AG09309 (cell line): ENCODE measurements at regions not wholly inside any gene's neighbourhood (a gene's known extent, or its start where the extent isn't known, plus 50 kb on each side); places are given as distances from the start of the nearest gene placed in this dataset.

ENCODE experiments used
- DNase-seq: peaks from one replicate; pipeline ENCODE4 v3.0.0-alpha.2; 2010; ENCODE audit warnings: low read depth
- H3K4me3 ChIP-seq: 2 replicates; pipeline ENCODE4 v1.5.1; 2011; ENCODE audit warnings: mild to moderate bottlenecking, low read depth, low read length, moderate library complexity; ENCODE audit not compliant: control insufficient read depth
- TF ChIP-seq, protein P1 (sequence below): IDR thresholded peaks from 2 replicates; pipeline ENCODE4 v1.5.1; 2011; ENCODE audit warnings: mild to moderate bottlenecking, low read depth, low read length, inconsistent platforms; ENCODE audit not compliant: insufficient read depth, control insufficient read depth; ENCODE audit errors: missing control alignments

DNA sequence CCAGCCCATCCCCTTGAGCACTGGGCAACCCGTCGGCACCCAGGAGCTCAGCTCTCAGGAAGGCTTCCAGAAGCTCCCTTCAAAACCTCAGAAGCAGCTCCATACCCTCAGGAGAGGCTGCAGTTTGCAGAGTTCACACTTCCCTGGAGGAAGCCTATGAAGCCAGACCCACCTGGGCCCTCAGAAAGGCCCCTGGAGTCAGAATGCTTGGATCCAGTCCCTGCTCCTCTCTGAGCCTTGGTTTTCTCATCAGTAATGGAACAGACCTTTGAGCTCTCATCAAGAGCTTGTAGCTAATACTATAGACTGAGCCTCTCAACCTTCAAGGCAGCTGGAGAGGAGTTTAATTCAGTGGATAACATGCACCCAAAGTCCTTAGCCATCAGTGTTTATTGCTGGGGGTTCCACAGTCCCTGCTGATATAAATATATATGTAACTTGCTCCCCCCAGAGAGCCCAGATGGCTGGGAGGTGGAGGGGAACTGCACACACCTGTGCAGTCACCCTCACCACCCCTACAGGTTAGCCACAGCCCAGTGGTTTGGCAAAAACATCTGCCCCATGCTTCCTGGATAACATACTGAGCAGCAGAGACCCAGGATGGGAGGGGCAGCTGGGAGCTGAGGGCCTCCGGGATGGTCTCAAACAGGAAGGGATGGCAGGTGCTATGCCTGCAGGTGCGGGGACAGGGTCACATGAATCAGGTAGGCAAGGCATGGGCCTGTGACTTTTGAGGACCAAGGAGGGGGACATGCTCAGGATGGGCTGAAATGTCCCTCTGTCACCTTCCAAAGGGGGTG, 120.1 kb downstream of the SNX5 start:
- TF ChIP-seq, protein P1, sequence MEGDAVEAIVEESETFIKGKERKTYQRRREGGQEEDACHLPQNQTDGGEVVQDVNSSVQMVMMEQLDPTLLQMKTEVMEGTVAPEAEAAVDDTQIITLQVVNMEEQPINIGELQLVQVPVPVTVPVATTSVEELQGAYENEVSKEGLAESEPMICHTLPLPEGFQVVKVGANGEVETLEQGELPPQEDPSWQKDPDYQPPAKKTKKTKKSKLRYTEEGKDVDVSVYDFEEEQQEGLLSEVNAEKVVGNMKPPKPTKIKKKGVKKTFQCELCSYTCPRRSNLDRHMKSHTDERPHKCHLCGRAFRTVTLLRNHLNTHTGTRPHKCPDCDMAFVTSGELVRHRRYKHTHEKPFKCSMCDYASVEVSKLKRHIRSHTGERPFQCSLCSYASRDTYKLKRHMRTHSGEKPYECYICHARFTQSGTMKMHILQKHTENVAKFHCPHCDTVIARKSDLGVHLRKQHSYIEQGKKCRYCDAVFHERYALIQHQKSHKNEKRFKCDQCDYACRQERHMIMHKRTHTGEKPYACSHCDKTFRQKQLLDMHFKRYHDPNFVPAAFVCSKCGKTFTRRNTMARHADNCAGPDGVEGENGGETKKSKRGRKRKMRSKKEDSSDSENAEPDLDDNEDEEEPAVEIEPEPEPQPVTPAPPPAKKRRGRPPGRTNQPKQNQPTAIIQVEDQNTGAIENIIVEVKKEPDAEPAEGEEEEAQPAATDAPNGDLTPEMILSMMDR = no peak
- H3K4me3 ChIP-seq = no peak overlapping the region
- no peak for DNase-seq

DNA sequence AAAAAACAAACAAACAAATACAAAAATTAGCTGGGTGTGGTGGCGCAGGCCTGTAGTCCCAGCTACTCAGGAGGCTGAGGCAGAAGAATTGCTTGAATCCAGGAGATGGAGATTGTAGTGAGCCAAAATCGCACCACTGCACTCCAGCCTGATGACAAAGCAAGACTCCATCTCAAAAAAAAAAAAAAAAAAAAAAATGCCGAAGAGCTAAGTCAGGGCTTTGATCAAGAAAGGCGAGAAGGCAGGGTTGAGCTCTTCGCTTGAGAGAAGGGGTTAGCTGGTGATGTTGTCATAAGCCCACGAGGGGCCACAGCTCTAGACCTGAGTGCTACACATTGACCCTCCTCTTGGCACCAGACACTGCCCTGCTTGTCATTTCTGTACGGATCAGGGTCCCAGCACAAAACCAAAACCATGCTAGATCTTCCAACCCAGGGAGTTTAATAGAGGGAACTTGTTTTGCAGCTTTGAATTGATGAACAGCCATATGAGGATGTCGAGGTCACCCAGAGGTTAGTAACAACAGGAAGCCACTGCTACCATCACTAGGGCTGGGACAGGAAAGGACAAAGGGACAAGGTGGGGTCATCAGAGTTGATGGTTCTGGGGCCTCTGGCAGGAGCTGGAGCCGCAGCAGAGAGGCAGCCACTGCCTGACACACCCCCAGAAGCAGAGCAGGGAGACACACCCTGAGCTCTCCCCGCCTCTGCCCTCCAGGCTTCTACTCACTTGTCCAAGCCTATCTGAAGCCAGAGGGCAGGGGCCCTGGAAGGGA, 122.7 kb downstream of the SNX5 start:
- TF ChIP-seq, protein P1 = no peak
- H3K4me3 ChIP-seq = no peak overlapping the region
- DNase-seq = no peak

- no peak for DNase-seq
- no peak overlapping the region for H3K4me3 ChIP-seq
- TF ChIP-seq, protein P1 = no peak
These were observed 123.9 kb downstream of the SNX5 start for GRCh38 chr20:17844549-17845298.

DNA sequence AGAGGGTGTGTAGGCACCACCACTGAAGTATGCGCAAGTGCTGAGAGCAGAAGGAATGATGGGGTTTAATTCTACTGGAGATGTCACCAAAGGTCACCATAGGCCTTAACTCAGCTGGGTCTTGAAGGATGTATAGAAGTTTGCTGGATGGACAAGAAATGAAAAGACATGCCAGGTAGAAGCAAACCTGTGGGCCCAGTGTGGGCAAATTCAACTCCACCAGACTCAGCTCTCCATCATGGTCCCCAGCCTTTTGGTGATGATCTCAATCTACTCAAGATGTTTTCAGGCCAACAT, 124.5 kb downstream of the SNX5 start:
- TF ChIP-seq, protein P1 = no peak
- no peak for DNase-seq
- no peak overlapping the region for H3K4me3 ChIP-seq

DNA sequence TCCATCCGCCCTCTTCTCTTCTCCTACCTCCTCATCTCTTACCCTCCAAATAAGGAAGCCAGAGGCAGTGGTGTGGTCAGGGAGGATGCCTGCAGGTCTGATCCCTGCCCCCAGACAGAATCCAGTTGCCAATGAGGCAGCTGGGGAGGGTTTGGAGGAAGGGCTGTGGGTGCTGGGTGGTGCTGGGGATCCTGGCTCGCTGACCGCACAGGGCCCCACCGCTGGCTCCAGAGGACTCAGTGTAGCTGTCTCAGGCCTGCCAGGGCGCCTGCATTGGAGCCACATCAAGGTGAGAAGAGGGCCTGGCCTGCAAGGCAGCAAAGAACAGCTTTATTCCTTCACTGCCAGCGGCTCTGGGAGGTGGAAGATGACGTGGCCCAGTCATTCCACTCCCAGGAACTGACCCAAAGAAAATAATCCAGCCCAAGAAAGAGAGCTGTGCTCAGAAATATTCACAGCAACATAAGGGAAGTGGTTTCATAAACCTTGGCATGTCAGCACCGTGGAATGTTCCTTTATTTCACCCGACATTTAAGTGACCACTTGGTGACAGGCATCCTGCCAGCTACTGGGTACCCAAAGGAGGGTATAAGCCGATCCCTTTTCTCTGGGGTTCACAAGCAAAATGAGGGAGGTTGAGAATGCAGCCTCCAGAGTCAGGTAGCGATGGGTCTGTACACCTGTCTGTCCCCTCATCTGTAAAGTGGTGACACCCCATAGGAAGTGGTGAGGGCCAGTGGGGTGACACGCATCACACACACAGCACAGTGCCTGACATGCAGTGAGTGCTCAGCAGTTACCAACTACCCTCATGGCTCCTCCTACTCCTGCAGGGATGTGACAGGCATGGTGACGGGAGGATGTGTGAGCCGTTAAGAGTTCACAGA, 125.1 kb downstream of the SNX5 start:
- no peak overlapping the region for H3K4me3 ChIP-seq
- TF ChIP-seq, protein P1 = no peak
- DNase-seq = peak; percentile 89

DNA sequence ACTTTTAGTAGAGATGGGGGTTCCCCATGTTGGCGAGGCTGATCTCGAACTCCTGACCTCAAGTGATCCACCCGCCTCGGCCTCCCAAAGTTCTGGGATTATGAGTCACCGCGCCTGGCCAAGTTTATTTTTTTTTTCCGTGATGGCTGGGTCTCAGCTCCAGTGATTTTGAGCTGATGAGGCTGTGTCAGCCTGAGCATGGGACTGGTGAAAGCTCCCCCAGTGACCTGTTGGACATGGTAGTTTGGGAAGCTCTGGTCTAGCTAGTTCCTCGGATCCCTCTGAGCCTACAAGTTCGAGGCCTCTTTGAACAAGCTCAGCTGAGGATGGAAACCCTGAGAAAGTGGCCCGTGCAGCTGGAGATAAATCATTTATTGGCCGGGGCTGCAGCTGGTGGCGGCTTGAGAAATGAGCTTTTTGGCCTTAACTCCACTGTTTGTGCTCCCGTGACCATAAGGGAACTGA, 126.8 kb downstream of the SNX5 start:
- TF ChIP-seq, protein P1 = no peak
- no peak for DNase-seq
- no peak overlapping the region for H3K4me3 ChIP-seq
